ENCODE measurements at regions not wholly inside any gene's neighbourhood (a gene's known extent, or its start where the extent isn't known, plus 50 kb on each side); places are given as distances from the start of the nearest gene placed in this dataset.
"Not testable (repeated sequence)": the region's sequence is repeated elsewhere in the genome, so short reads cannot be mapped to it uniquely, and the experiment has no call there.

DNA sequence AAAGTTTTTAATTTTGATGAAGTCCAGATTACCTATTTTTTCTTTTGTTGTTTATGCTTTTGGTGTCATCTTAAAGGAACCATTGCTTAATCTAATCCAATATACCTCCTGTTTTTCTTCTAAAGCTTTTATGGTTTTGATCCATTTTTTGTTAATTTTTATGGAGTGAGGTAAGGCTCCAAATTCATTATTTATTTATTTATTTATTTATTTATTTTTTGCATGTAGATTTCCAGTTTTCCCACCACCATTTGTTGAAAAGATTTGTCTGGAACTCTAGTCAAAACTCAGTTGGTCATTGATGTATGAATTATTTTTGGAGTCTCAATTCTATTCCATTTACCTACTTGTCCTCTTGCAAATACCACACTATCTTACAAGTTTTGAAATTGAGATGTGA lies 99.4 kb upstream of the RBMS1 start:
- DNase-seq (ENCODE audit: low read depth): no peak
- H3K4me3 ChIP-seq (ENCODE audit: low read depth, low read length): no peak overlapping the region
- TF ChIP-seq, protein P1, sequence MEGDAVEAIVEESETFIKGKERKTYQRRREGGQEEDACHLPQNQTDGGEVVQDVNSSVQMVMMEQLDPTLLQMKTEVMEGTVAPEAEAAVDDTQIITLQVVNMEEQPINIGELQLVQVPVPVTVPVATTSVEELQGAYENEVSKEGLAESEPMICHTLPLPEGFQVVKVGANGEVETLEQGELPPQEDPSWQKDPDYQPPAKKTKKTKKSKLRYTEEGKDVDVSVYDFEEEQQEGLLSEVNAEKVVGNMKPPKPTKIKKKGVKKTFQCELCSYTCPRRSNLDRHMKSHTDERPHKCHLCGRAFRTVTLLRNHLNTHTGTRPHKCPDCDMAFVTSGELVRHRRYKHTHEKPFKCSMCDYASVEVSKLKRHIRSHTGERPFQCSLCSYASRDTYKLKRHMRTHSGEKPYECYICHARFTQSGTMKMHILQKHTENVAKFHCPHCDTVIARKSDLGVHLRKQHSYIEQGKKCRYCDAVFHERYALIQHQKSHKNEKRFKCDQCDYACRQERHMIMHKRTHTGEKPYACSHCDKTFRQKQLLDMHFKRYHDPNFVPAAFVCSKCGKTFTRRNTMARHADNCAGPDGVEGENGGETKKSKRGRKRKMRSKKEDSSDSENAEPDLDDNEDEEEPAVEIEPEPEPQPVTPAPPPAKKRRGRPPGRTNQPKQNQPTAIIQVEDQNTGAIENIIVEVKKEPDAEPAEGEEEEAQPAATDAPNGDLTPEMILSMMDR (conservative IDR thresholded peaks at IDR 0.05; ENCODE audit: low read depth, low read length): no peak

DNA sequence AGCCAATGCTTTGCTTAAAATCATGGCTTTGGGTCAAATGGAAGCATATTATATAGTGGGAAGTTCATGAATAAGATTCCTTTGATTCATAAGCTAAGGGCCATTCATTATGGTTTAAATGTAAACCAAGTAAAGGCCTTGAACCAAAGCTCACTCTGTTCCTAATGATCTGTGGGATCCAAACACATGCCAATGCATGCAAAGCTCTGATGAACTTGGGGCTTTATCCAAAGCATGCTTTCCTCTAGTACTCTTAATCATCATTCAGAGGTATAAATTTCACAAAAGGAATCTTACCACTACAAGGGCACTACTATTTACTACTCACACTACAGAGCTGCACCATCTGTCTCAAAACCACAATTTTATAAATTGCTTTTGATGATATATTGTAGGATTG lies 102.8 kb upstream of the RBMS1 start:
- H3K4me3 ChIP-seq (ENCODE audit: low read depth, low read length): no peak overlapping the region
- TF ChIP-seq, protein P1 (conservative IDR thresholded peaks at IDR 0.05; ENCODE audit: low read depth, low read length): no peak
- no peak for DNase-seq (ENCODE audit: low read depth)

DNA sequence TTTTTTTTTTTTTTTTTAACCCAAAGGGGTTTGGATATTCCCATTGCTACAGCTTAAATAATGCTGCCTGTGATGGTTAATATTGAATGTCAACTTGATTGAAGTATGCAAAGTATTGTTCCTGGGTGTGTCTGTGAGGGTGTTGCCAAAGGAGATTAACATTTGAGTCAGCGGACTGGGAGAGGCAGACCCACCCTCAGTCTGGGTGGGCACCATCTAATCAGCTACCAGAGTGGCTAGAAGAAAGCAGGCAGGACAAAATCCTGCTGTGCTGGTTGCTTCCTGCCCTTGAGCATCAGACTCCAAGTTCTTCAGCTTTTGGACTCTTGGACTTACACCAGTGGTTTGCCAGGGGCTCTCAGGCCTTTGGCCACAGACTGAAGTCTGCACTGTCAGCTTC lies 106.8 kb upstream of the RBMS1 start:
- not testable (repeated sequence) for H3K4me3 ChIP-seq (ENCODE audit: low read depth, low read length); DNase-seq (ENCODE audit: low read depth)

DNA sequence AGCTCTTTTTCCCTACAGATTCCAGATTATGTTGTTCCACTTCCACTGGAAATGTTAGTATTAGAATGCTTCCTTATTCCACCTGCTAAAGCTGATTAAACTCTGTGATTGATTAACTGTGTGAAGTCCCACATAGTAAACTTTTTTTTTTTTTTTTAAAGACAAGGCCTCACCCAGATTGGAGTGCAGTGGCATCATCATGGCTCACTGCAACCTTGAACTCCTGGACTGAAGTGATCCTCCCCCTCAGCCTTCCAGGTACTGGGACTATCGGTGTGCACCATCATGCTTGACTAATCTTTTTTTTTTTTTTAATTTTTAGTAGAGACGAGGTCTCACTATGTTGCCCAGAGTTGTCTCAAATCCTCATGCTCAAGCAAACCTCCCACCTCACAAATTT lies 108.5 kb upstream of the RBMS1 start:
- TF ChIP-seq, protein P1 (conservative IDR thresholded peaks at IDR 0.05; ENCODE audit: low read depth, low read length): no peak
- no peak for DNase-seq (ENCODE audit: low read depth)
- H3K4me3 ChIP-seq (ENCODE audit: low read depth, low read length): no peak overlapping the region

DNA sequence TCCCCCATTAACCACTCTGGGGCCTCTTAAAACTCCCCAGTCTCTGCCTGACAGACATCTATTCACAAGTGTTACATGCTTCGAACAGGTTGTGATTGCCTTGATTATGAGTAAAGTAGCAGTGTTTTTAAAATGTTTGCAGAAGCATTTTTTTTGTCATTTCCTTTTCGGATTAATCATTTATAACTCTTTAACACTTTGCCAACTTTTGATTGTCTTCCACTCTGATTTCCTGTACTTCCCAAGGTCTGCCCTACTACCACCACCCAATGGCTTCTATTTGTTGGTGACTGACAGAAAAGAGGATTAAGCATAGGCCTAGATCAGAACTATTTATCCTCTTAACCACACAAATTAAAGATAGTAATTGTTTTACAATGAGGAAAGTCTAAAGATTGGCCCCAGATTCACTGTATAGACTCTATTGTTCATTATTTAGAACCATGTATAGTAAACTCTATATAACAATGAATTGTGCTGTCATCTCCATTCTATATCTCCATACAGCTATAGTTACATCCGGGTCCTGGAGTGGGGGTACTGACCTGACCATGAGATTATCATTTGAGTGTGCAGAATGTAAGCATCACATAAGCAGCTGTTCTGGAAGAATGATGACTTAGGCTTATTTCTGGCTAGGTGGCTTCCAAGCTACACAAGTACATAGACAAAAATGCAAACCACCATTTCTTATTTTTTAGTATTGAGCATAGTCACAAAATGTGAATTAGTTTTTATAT lies 110.3 kb upstream of the RBMS1 start:
- no peak overlapping the region for H3K4me3 ChIP-seq (ENCODE audit: low read depth, low read length)
- DNase-seq (ENCODE audit: low read depth): no peak
- TF ChIP-seq, protein P1 (conservative IDR thresholded peaks at IDR 0.05; ENCODE audit: low read depth, low read length): no peak

DNA sequence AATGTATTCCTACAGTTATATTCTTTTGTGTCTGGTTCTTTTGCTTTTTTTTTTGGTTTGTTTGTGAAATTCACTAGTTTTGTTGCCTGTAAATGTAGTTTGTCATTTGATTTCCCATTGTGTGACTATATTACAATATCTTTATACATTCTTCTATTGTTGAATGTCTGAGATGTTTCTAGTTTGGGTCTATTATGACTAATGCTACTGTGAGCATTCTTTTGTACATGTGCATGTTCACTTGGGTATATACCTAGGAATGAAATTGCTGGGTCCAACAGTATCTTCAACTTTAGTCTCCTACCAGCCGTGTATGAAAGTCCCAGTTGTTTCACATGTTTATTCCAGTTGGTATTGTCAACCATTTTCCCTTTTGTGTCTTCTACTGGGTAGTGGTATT lies 112.7 kb upstream of the RBMS1 start:
- no peak for DNase-seq (ENCODE audit: low read depth)

DNA sequence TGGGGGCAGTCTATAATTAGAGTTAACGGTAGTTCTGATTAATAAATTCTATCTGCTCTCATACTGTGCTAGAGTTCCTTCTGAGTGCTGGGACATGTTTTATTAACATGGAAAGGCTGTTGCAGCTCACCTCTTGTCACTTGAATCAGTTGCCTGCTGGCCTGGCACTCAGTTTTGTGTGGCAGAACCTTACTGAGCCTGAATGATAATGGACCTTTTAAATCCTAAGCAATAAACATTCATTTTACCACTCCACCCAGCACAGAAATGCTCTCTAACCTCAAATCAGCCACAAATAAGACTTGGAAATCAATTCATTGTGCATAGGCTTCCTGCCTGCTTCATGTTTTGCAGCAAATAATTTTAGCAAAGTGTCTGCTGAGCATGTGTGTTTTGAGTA lies 115.0 kb upstream of the RBMS1 start:
- TF ChIP-seq, protein P1 (conservative IDR thresholded peaks at IDR 0.05; ENCODE audit: low read depth, low read length): no peak
- DNase-seq (ENCODE audit: low read depth): no peak

More for the DNA sequence above, 112.7 kb upstream of the RBMS1 start:
- no peak overlapping the region for H3K4me3 ChIP-seq (ENCODE audit: low read depth, low read length)
- TF ChIP-seq, protein P1 (conservative IDR thresholded peaks at IDR 0.05; ENCODE audit: low read depth, low read length): no peak

More for the DNA sequence above, 115.0 kb upstream of the RBMS1 start:
- H3K4me3 ChIP-seq (ENCODE audit: low read depth, low read length): no peak overlapping the region

Data from epithelial cell of proximal tubule (primary cell).